ENCODE measurements at regions not wholly inside any gene's neighbourhood (a gene's known extent, or its start where the extent isn't known, plus 50 kb on each side); places are given as distances from the start of the nearest gene placed in this dataset.

GRCh38 chr1:172724232-172724631, 65.3 kb downstream of the FASLG start:
- TF ChIP-seq, protein P1, sequence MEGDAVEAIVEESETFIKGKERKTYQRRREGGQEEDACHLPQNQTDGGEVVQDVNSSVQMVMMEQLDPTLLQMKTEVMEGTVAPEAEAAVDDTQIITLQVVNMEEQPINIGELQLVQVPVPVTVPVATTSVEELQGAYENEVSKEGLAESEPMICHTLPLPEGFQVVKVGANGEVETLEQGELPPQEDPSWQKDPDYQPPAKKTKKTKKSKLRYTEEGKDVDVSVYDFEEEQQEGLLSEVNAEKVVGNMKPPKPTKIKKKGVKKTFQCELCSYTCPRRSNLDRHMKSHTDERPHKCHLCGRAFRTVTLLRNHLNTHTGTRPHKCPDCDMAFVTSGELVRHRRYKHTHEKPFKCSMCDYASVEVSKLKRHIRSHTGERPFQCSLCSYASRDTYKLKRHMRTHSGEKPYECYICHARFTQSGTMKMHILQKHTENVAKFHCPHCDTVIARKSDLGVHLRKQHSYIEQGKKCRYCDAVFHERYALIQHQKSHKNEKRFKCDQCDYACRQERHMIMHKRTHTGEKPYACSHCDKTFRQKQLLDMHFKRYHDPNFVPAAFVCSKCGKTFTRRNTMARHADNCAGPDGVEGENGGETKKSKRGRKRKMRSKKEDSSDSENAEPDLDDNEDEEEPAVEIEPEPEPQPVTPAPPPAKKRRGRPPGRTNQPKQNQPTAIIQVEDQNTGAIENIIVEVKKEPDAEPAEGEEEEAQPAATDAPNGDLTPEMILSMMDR (IDR thresholded peaks at IDR 0.05), result no peak
- peaks cover 18% of the 10 kb centered on the region for H3K4me1 Mint-ChIP-seq
- ChIA-PET POLR2A (interaction anchor here (1.2 kb wide), 1 partner anchor 191 kb away, joined by 3 read pairs; the partner anchor contains the start of gene SUCO), CTCF (interaction anchor here (2.3 kb wide), 1 partner anchor 722 kb away, joined by 5 read pairs; no protein-coding TSS in a partner anchor)
- DNase-seq (no peak), ATAC-seq (ENCODE audit: low read depth) (no peak)
- H3K9me3 Mint-ChIP-seq, result peaks cover 12% of the 10 kb centered on the region
- no peak overlapping the region for H3K27ac Mint-ChIP-seq
- H3K36me3 Mint-ChIP-seq (ENCODE audit: low read depth), result no peaks in the 10 kb centered on the region
- no peak overlapping the region for H3K4me3 Mint-ChIP-seq
- intact Hi-C loops (cut with micrococcal nuclease), result no loop called here
- no peaks in the 10 kb centered on the region for H3K27me3 Mint-ChIP-seq

GRCh38 chr1:172724765-172725613, 66.1 kb downstream of the FASLG start:
- H3K4me3 Mint-ChIP-seq, result no peak overlapping the region

DNA sequence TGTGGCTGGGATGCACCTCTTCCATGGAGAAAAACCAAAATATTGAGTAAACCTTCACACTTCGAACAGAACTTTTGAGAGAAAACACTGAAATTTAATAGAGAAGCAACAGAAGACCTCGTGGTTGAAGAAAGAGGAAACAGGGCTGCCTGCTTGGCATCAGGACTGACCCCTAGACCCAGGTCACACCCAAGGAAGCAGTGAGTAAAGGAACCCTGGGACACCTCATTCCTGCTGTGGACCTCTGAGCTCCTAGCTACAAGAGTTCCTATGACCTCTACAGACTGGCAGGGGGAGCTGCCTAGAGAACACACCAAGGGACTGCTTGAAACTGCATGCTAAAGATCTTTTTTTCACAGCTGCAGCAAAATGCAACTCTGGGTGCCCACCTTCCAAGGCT, 67.8 kb downstream of the FASLG start:
- H3K4me1 Mint-ChIP-seq, result peaks cover 14% of the 10 kb centered on the region
- ATAC-seq (ENCODE audit: low read depth) (no peak), DNase-seq (no peak)
- POLR2A ChIA-PET, result no interaction called here
- CTCF ChIA-PET, result interaction anchor here (1.4 to 3.4 kb wide), 3 partner anchors 15 to 117 kb away, joined by 6 to 15 read pairs (median 7); no protein-coding TSS in a partner anchor
- H3K27ac Mint-ChIP-seq, result peak overlapping the region; percentile 22
- no peak overlapping the region for H3K4me3 Mint-ChIP-seq
- peaks cover 14% of the 10 kb centered on the region for H3K9me3 Mint-ChIP-seq
- TF ChIP-seq, protein P1 (IDR thresholded peaks at IDR 0.05), result no peak
- intact Hi-C loops (cut with micrococcal nuclease), result no loop called here
- H3K36me3 Mint-ChIP-seq (ENCODE audit: low read depth), result no peaks in the 10 kb centered on the region
- H3K27me3 Mint-ChIP-seq, result no peaks in the 10 kb centered on the region

More at GRCh38 chr1:172724765-172725613, 66.1 kb downstream of the FASLG start:
- Mint-ChIP-seq H3K27me3 (no peaks in the 10 kb centered on the region), H3K9me3 (peaks cover 14% of the 10 kb centered on the region), H3K27ac (peak overlapping the region; percentile 30), H3K36me3 (ENCODE audit: low read depth) (no peaks in the 10 kb centered on the region), H3K4me1 (peaks cover 14% of the 10 kb centered on the region)
- ChIA-PET CTCF (interaction anchor here (2.0 to 3.4 kb wide), 3 partner anchors 20 to 722 kb away, joined by 5 to 15 read pairs (median 6); no protein-coding TSS in a partner anchor), POLR2A (interaction anchor here (0.7 to 1.2 kb wide), 2 partner anchors 94 to 192 kb away, joined by 3 to 5 read pairs; partner anchors contain the start of gene SUCO)
- TF ChIP-seq, protein P1 (IDR thresholded peaks at IDR 0.05), result no peak
- no peak for DNase-seq
- intact Hi-C loops (cut with micrococcal nuclease), result no loop called here
- peak; percentile 76 for ATAC-seq (ENCODE audit: low read depth)

DNA sequence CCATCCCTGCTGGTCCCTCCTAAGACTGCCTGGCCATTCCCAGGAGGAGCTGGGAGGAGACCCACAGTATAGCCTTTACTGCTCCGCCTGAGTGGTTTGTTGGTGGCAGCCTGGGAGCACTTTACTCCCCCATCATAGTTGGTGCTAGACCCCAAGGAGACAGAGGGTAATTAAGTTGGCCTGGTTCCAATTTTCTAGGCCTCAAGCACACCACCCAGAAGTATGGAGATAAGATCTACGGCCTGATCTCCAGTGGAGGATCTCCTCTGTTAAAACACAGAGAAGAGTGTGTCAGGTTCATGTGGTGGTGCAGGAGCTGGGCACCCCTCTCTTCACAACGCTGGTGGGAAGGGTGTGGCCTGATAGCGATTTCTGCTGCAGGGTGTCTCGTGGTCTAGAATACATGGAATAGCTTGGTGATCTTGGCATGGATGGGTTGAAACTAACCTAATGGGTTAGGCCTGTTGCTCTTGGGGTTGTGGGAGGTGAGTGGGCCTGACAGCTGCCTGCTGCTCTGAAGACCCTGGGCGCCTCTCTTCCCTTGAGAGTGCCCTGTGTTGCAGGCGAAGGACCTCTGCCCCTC, 68.5 kb downstream of the FASLG start:
- Mint-ChIP-seq H3K36me3 (ENCODE audit: low read depth) (no peaks in the 10 kb centered on the region), H3K27me3 (no peaks in the 10 kb centered on the region), H3K4me1 (peaks cover 14% of the 10 kb centered on the region), H3K4me3 (no peak overlapping the region), H3K27ac (no peak overlapping the region), H3K9me3 (peaks cover 14% of the 10 kb centered on the region)
- intact Hi-C loops (cut with micrococcal nuclease), result no loop called here
- TF ChIP-seq, protein P1 (IDR thresholded peaks at IDR 0.05), result no peak
- ChIA-PET CTCF (interaction anchor here (0.5 to 3.4 kb wide), 3 partner anchors 8 to 739 kb away, joined by 3 to 15 read pairs (median 3); no protein-coding TSS in a partner anchor), POLR2A (interaction anchor here (0.5 kb wide), 1 partner anchor 1088 kb away, joined by 3 read pairs; no protein-coding TSS in a partner anchor)
- ATAC-seq (ENCODE audit: low read depth) (no peak), DNase-seq (no peak)

Data from activated B cell treated with CpG ODN at 0.5 μM for 24 hours (primary cell).